Liver (tissue), 8 donors: ENCODE measurements at regions not wholly inside any gene's neighbourhood (a gene's known extent, or its start where the extent isn't known, plus 50 kb on each side); places are given as distances from the start of the nearest gene placed in this dataset.

Experiments used
- DNase-seq: peaks from one replicate; pipeline ENCODE4 v3.0.0-alpha.2; 2017; ENCODE audit warnings: low spot score
- H3K27ac ChIP-seq, 2 donors: one replicate each; pipeline ENCODE4 v1.7.0; 2013; ENCODE audit warnings: inconsistent platforms in 2 of 2, low read length in 2 of 2, control low read depth in 1 of 2, low read depth in 1 of 2, mild to moderate bottlenecking in 1 of 2
- H3K27me3 ChIP-seq, 4 donors: one replicate each; pipeline versions ENCODE4 v1.6.1 to v1.7.0; 2013; ENCODE audit warnings: low read length in 3 of 4, inconsistent platforms in 1 of 4, mild to moderate bottlenecking in 1 of 4, moderate library complexity in 1 of 4; ENCODE audit not compliant: control insufficient read depth in 4 of 4, insufficient read depth in 4 of 4
- H3K36me3 ChIP-seq, 4 donors: one replicate each; pipeline versions ENCODE4 v1.6.1 to v1.7.0; 2013; ENCODE audit warnings: low read length in 3 of 4, mild to moderate bottlenecking in 3 of 4, low read depth in 1 of 4, moderate library complexity in 1 of 4; ENCODE audit not compliant: control insufficient read depth in 4 of 4, insufficient read depth in 3 of 4
- H3K4me1 ChIP-seq, 4 donors: one replicate each; pipeline versions ENCODE4 v1.6.1 to v1.7.0; 2013; ENCODE audit warnings: low read length in 3 of 4, mild to moderate bottlenecking in 3 of 4, moderate library complexity in 1 of 4; ENCODE audit not compliant: control insufficient read depth in 4 of 4, insufficient read depth in 4 of 4
- H3K4me3 ChIP-seq, 3 donors: one replicate each; pipeline versions ENCODE4 v1.6.1 to v1.7.0; 2013; ENCODE audit warnings: low read length in 3 of 3, control low read depth in 1 of 3, low read depth in 1 of 3, mild to moderate bottlenecking in 1 of 3
- H3K9ac ChIP-seq, 2 donors: one replicate each; pipeline ENCODE4 v1.7.0; 2013; ENCODE audit warnings: low read length in 2 of 2, mild to moderate bottlenecking in 2 of 2, moderate library complexity in 2 of 2, control low read depth in 1 of 2, low read depth in 1 of 2
- H3K9me3 ChIP-seq, 4 donors: one replicate each; pipeline versions ENCODE4 v1.6.1 to v1.7.0; 2013; ENCODE audit warnings: low read length in 3 of 4; ENCODE audit not compliant: control insufficient read depth in 4 of 4
- CTCF ChIP-seq: fragments of 150-350 bp; IDR thresholded peaks from 2 replicates; pipeline ENCODE4 v1.5.1; 2017; ENCODE audit warnings: improper control_type of control experiment, low read depth, low read length; ENCODE audit not compliant: missing input control
- EGR1 ChIP-seq, 2 donors: IDR thresholded peaks; 2 replicates each; pipeline ENCODE4 v1.6.1; 2016 to 2018; ENCODE audit warnings: antibody characterized with exemption in 2 of 2, low read depth in 2 of 2
- FOXA1 ChIP-seq: IDR thresholded peaks from 2 replicates; pipeline ENCODE4 v1.6.1; 2016; ENCODE audit warnings: antibody characterized with exemption
- FOXA2 ChIP-seq: IDR thresholded peaks from 2 replicates; pipeline ENCODE4 v1.6.1; 2016; ENCODE audit warnings: antibody characterized with exemption
- GABPA ChIP-seq, 2 donors: IDR thresholded peaks in 1 of 2; conservative IDR thresholded peaks in 1 of 2; 2 replicates each; pipeline ENCODE4 v1.6.1; 2016; ENCODE audit warnings: antibody characterized with exemption in 2 of 2, mild to moderate bottlenecking in 1 of 2, moderate library complexity in 1 of 2
- HNF4A ChIP-seq, 2 donors: conservative IDR thresholded peaks; 2 replicates each; pipeline ENCODE4 v1.6.1; 2016; ENCODE audit warnings: antibody characterized with exemption in 2 of 2, mild to moderate bottlenecking in 2 of 2
- HNF4G ChIP-seq: IDR thresholded peaks from 2 replicates; pipeline ENCODE4 v1.6.1; 2016; ENCODE audit warnings: antibody characterized with exemption
- JUND ChIP-seq, 2 donors: IDR thresholded peaks; 2 replicates each; pipeline ENCODE4 v1.6.1; 2016; ENCODE audit warnings: antibody characterized with exemption in 2 of 2
- MAX ChIP-seq: IDR thresholded peaks from 2 replicates; pipeline ENCODE4 v1.6.1; 2016; ENCODE audit warnings: antibody characterized with exemption
- NR2F2 ChIP-seq: IDR thresholded peaks from 2 replicates; pipeline ENCODE4 v1.6.1; 2016; ENCODE audit warnings: antibody characterized with exemption
- RAD21 ChIP-seq, 2 donors: IDR thresholded peaks; 2 replicates each; pipeline ENCODE4 v1.6.1; 2016; ENCODE audit warnings: antibody characterized with exemption in 2 of 2, mild to moderate bottlenecking in 2 of 2
- REST ChIP-seq: IDR thresholded peaks from 2 replicates; pipeline ENCODE4 v1.6.1; 2016; ENCODE audit warnings: antibody characterized with exemption, mild to moderate bottlenecking
- RXRA ChIP-seq, 2 donors: IDR thresholded peaks; 2 replicates each; pipeline ENCODE4 v1.6.1; 2017 to 2018; ENCODE audit warnings: antibody characterized with exemption in 2 of 2, mild to moderate bottlenecking in 1 of 2
- SP1 ChIP-seq: IDR thresholded peaks from 2 replicates; pipeline ENCODE4 v1.6.1; 2018; ENCODE audit warnings: antibody characterized with exemption, mild to moderate bottlenecking
- TAF1 ChIP-seq: conservative IDR thresholded peaks from 2 replicates; pipeline ENCODE4 v1.6.1; 2016; ENCODE audit warnings: antibody characterized with exemption, mild to moderate bottlenecking
- YY1 ChIP-seq: IDR thresholded peaks from 2 replicates; pipeline ENCODE4 v1.6.1; 2016; ENCODE audit warnings: antibody characterized with exemption, mild to moderate bottlenecking
- ZBTB33 ChIP-seq: IDR thresholded peaks from 2 replicates; pipeline ENCODE4 v1.6.1; 2016; ENCODE audit warnings: antibody characterized with exemption
- WGBS: extraction: QIAGEN DNeasy Blood & Tissue Kit; methylation state at CpG from one replicate; pipeline ENCODE4 v1.1.7; 2013; 5-methylcytosine and 5-hydroxymethylcytosine counted together
- TF ChIP-seq, protein P1 (sequence below): IDR thresholded peaks from 2 replicates; pipeline ENCODE4 v1.6.1; 2016; ENCODE audit warnings: antibody characterized with exemption
- donor health status: healthy.
- donor health status: healthy.
- donor health status: healthy.
- donor health status: healthy.
- donor health status: healthy.

- no peaks in the 10 kb centered on the region for H3K27me3 ChIP-seq
- no peaks in the 10 kb centered on the region for H3K36me3 ChIP-seq
- no peak overlapping the region for H3K9ac ChIP-seq
- no peaks in the 10 kb centered on the region for H3K4me1 ChIP-seq
- no peak overlapping the region for H3K4me3 ChIP-seq
- no peak for TF ChIP-seq CTCF
- 60% methylated on average over 4 of the region's 4 CpGs for WGBS
- no peaks in the 10 kb centered on the region for H3K9me3 ChIP-seq
- no peak overlapping the region for H3K27ac ChIP-seq
- no peak for DNase-seq
Measured at GRCh38 chr10:89144836-89145235, 62.3 kb downstream of the CH25H start.

DNA sequence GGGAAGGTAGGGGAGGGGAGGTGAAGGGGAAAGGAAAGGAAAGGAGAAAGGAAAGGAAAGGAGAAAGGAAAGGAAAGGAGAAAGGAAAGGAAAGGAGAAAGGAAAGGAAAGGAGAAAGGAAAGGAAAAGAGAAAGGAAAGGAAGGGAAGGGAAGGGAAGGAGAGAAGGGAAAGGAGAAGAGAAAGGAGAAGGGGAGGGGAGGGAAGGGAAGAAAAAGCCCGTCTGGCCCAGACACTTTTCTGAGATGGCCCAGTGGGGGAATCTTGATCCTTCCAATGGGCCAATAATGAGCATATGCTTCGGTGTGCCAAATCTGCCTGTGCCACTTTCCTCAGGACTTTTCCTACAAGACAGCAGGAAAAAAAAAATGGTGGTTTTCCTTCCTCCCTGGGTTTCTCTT lies 64.5 kb downstream of the CH25H start:
- no peak for TF ChIP-seq RXRA (IDR thresholded peaks at IDR 0.05)
- TF ChIP-seq GABPA (IDR thresholded peaks at IDR 0.05 in 1 of 2, conservative IDR thresholded peaks at IDR 0.05 in 1 of 2), result no peak
- TF ChIP-seq ZBTB33, result no peak
- TF ChIP-seq, protein P1, sequence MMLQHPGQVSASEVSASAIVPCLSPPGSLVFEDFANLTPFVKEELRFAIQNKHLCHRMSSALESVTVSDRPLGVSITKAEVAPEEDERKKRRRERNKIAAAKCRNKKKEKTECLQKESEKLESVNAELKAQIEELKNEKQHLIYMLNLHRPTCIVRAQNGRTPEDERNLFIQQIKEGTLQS, result no peak
- TF ChIP-seq NR2F2, result no peak
- TF ChIP-seq MAX, result no peak
- TF ChIP-seq EGR1 (IDR thresholded peaks at IDR 0.05; ENCODE audit: low read depth in 2 of 2), result no peak
- no peak for TF ChIP-seq YY1
- TF ChIP-seq FOXA1, result no peak
- no peak for TF ChIP-seq HNF4A (conservative IDR thresholded peaks at IDR 0.05)
- TF ChIP-seq REST, result no peak
- no peak for TF ChIP-seq HNF4G
- no peak for TF ChIP-seq CTCF
- TF ChIP-seq FOXA2, result no peak
- TF ChIP-seq JUND (IDR thresholded peaks at IDR 0.05), result no peak
- no peak for TF ChIP-seq RAD21 (IDR thresholded peaks at IDR 0.05)
- TF ChIP-seq TAF1, result no peak
- no peak for TF ChIP-seq SP1
- WGBS, result 72% methylated on average over 2 of the region's 2 CpGs
- no peak overlapping the region for H3K9ac ChIP-seq
- H3K36me3 ChIP-seq, result no peaks in the 10 kb centered on the region
- no peaks in the 10 kb centered on the region for H3K27me3 ChIP-seq
- no peak overlapping the region for H3K4me3 ChIP-seq
- DNase-seq, result no peak
- H3K9me3 ChIP-seq, result no peaks in the 10 kb centered on the region
- no peaks in the 10 kb centered on the region for H3K4me1 ChIP-seq
- no peak overlapping the region for H3K27ac ChIP-seq
